ENCODE measurements at regions not wholly inside any gene's neighbourhood (a gene's known extent, or its start where the extent isn't known, plus 50 kb on each side); places are given as distances from the start of the nearest gene placed in this dataset.

DNA sequence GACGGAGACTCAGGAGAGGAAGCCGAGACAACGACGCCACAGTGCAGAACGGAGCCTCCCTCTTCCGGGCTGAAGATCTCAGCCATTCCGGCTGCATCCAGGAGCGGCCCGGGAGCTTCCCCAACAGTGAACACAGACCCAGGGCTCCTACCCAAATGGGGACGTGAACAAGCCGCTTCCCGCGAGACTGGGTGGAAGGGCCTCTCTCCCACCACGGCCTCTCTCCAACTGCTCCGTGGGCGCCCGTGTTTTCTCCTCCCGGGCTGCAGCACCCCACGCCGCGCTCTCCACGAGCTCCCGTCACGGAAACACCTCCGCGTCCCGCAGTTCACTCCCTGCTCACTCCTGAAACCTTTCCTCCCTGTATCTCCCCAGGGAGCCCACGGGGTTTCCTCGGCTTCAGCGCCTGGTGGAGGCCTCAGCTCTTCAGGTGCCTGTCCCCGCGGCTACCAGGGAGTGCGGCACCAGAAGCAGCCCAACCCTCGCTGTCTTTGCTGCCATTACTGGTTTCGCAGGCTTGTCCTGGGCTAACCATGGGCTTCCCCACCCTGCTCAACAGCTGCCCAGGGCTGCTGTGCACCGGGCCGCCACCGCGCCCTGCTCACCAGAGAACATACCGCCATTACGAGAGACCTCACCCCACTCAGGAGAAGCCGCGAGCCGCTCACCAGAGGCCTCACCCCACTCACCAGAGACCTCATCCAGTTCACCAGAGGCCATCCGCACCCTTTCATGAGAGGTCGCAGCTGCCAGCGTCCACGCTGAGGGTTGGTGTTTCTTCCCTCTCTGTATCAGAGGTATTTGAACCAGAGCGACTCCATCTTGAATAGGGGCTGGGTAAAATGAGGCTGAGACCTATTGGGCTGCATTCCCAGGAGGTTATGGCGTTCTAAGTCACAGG, 922.8 kb downstream of the QKI start:
- 94 to 96% methylated on average over 43 to 44 of the region's 50 CpGs for WGBS, 2 experiments (ENCODE audit: insufficient coverage in 2 of 2)
- Histone ChIP-seq H3K9me3 (ENCODE audit: control insufficient read depth, low read length) (no peaks in the 10 kb centered on the region), H3K4me1 (ENCODE audit: control insufficient read depth, insufficient read depth, low read length, poor library complexity, severe bottlenecking) (no peaks in the 10 kb centered on the region), H3K4me3 (ENCODE audit: extremely low read depth, insufficient read depth, low read length, poor library complexity, severe bottlenecking) (no peak overlapping the region), H3K27ac (ENCODE audit: low read depth, low read length, severe bottlenecking) (no peak overlapping the region), H3K36me3 (ENCODE audit: control insufficient read depth, insufficient read depth, low read length) (no peaks in the 10 kb centered on the region)

DNA sequence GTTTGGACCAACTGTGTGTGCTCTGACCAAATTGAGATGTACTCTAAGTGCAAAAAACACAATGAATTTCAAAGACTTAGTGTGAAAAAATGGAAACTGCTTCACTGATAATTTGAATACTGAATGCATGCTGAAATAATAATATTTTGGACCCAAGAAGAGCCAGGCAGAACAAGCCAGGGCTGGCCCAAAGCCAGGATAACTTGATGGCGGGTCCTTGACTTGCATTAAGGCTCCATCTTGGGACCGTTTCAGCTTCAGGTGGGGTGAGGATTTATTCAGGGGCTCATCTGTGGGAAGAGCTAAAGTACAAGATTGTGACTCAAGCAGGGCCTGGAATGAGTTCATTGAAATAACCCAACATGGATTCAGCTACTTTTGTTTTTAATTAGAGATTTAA, 921.9 kb downstream of the QKI start:
- no peaks in the 10 kb centered on the region for H3K36me3 ChIP-seq (ENCODE audit: control insufficient read depth, insufficient read depth, low read length)
- no peaks in the 10 kb centered on the region for H3K4me1 ChIP-seq (ENCODE audit: control insufficient read depth, insufficient read depth, low read length, poor library complexity, severe bottlenecking)
- H3K9me3 ChIP-seq (ENCODE audit: control insufficient read depth, low read length), result no peaks in the 10 kb centered on the region
- H3K4me3 ChIP-seq (ENCODE audit: extremely low read depth, insufficient read depth, low read length, poor library complexity, severe bottlenecking), result no peak overlapping the region
- 100% methylated on average over 1 of the region's 2 CpGs; no CpG with 5 or more reads in 1 of the 2 experiments for whole genome bisulfite sequencing, 2 experiments (ENCODE audit: insufficient coverage in 2 of 2)
- H3K27ac ChIP-seq (ENCODE audit: low read depth, low read length, severe bottlenecking), result no peak overlapping the region

- Histone ChIP-seq H3K27ac (ENCODE audit: low read depth, low read length, severe bottlenecking) (no peak overlapping the region), H3K36me3 (ENCODE audit: control insufficient read depth, insufficient read depth, low read length) (no peaks in the 10 kb centered on the region), H3K9me3 (ENCODE audit: control insufficient read depth, low read length) (no peaks in the 10 kb centered on the region), H3K4me1 (ENCODE audit: control insufficient read depth, insufficient read depth, low read length, poor library complexity, severe bottlenecking) (peaks cover 5% of the 10 kb centered on the region), H3K4me3 (ENCODE audit: extremely low read depth, insufficient read depth, low read length, poor library complexity, severe bottlenecking) (no peak overlapping the region)
- WGBS, 2 experiments (ENCODE audit: insufficient coverage in 2 of 2), result no CpG with 5 or more reads among the region's 2 CpGs
These were observed 916.5 kb downstream of the QKI start for GRCh38 chr6:164331026-164331425.

DNA sequence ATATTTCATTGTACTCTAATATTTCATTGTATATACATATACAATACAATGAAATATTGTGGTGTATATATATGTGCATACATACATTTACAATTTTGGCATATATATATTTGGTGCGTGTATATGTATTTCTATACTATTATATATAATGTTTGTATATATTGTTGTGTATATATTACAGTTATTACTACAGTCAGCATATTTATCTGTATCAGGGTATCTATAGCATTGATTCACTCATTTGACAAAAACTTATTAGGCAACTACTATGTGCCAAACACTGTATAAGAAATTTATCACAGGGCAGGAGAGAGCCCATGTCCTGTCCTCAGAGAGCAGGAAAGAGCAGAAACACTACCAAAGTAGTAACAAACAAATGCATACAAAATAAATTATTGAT, 910.6 kb downstream of the QKI start:
- Histone ChIP-seq H3K27ac (ENCODE audit: low read depth, low read length, severe bottlenecking) (no peak overlapping the region), H3K36me3 (ENCODE audit: control insufficient read depth, insufficient read depth, low read length) (no peaks in the 10 kb centered on the region), H3K4me3 (ENCODE audit: extremely low read depth, insufficient read depth, low read length, poor library complexity, severe bottlenecking) (no peak overlapping the region), H3K9me3 (ENCODE audit: control insufficient read depth, low read length) (no peaks in the 10 kb centered on the region), H3K4me1 (ENCODE audit: control insufficient read depth, insufficient read depth, low read length, poor library complexity, severe bottlenecking) (no peaks in the 10 kb centered on the region)
- no CpG with 5 or more reads among the region's 1 CpG for WGBS, 2 experiments (ENCODE audit: insufficient coverage in 2 of 2)

- Histone ChIP-seq H3K27ac (ENCODE audit: low read depth, low read length, severe bottlenecking) (no peak overlapping the region), H3K36me3 (ENCODE audit: control insufficient read depth, insufficient read depth, low read length) (no peaks in the 10 kb centered on the region), H3K9me3 (ENCODE audit: control insufficient read depth, low read length) (no peaks in the 10 kb centered on the region), H3K4me3 (ENCODE audit: extremely low read depth, insufficient read depth, low read length, poor library complexity, severe bottlenecking) (no peak overlapping the region), H3K4me1 (ENCODE audit: control insufficient read depth, insufficient read depth, low read length, poor library complexity, severe bottlenecking) (no peaks in the 10 kb centered on the region)
- no CpG with 5 or more reads among the region's 4 CpGs for WGBS, 2 experiments (ENCODE audit: insufficient coverage in 2 of 2)
These were observed 908.0 kb downstream of the QKI start for GRCh38 chr6:164322533-164322932.

DNA sequence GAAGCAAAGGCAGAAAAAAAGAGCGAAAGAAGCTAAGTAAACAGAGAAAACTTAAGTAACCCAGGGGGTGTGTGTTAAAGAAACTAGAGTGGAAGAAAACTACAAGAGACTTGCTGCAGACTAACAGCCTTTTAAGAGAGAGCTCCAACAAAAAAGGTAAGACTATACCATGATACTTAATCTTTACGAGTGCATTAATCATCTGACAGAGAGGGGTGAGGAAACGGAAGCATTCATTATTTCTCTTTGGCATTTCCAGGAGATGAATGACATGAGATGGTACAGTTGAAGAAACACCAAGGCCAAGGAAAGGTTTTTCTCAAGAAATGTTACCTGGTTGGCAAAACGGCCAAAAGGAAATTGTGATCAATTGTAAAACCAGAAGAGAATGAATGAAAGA, 906.8 kb downstream of the QKI start:
- no peak overlapping the region for H3K27ac ChIP-seq (ENCODE audit: low read depth, low read length, severe bottlenecking)
- H3K9me3 ChIP-seq (ENCODE audit: control insufficient read depth, low read length), result no peaks in the 10 kb centered on the region
- no peak overlapping the region for H3K4me3 ChIP-seq (ENCODE audit: extremely low read depth, insufficient read depth, low read length, poor library complexity, severe bottlenecking)
- H3K36me3 ChIP-seq (ENCODE audit: control insufficient read depth, insufficient read depth, low read length), result no peaks in the 10 kb centered on the region
- no peaks in the 10 kb centered on the region for H3K4me1 ChIP-seq (ENCODE audit: control insufficient read depth, insufficient read depth, low read length, poor library complexity, severe bottlenecking)
- 84 to 95% methylated on average over 4 of the region's 4 CpGs for WGBS, 2 experiments (ENCODE audit: insufficient coverage in 2 of 2)

- H3K4me3 ChIP-seq (ENCODE audit: extremely low read depth, insufficient read depth, low read length, poor library complexity, severe bottlenecking), result no peak overlapping the region
- no peaks in the 10 kb centered on the region for H3K9me3 ChIP-seq (ENCODE audit: control insufficient read depth, low read length)
- no peak overlapping the region for H3K27ac ChIP-seq (ENCODE audit: low read depth, low read length, severe bottlenecking)
- 100% methylated on average over 1 of the region's 2 CpGs for WGBS, 2 experiments (ENCODE audit: insufficient coverage in 2 of 2)
- H3K4me1 ChIP-seq (ENCODE audit: control insufficient read depth, insufficient read depth, low read length, poor library complexity, severe bottlenecking), result no peaks in the 10 kb centered on the region
- H3K36me3 ChIP-seq (ENCODE audit: control insufficient read depth, insufficient read depth, low read length), result no peaks in the 10 kb centered on the region
These were observed 900.9 kb downstream of the QKI start for GRCh38 chr6:164315376-164315775.

GRCh38 chr6:164308339-164308738, 893.8 kb downstream of the QKI start:
- Histone ChIP-seq H3K4me3 (ENCODE audit: extremely low read depth, insufficient read depth, low read length, poor library complexity, severe bottlenecking) (no peak overlapping the region), H3K9me3 (ENCODE audit: control insufficient read depth, low read length) (no peaks in the 10 kb centered on the region), H3K4me1 (ENCODE audit: control insufficient read depth, insufficient read depth, low read length, poor library complexity, severe bottlenecking) (no peaks in the 10 kb centered on the region), H3K27ac (ENCODE audit: low read depth, low read length, severe bottlenecking) (no peak overlapping the region), H3K36me3 (ENCODE audit: control insufficient read depth, insufficient read depth, low read length) (no peaks in the 10 kb centered on the region)

- Histone ChIP-seq H3K9me3 (ENCODE audit: control insufficient read depth, low read length) (no peaks in the 10 kb centered on the region), H3K27ac (ENCODE audit: low read depth, low read length, severe bottlenecking) (no peak overlapping the region), H3K4me1 (ENCODE audit: control insufficient read depth, insufficient read depth, low read length, poor library complexity, severe bottlenecking) (no peaks in the 10 kb centered on the region), H3K4me3 (ENCODE audit: extremely low read depth, insufficient read depth, low read length, poor library complexity, severe bottlenecking) (no peak overlapping the region), H3K36me3 (ENCODE audit: control insufficient read depth, insufficient read depth, low read length) (no peaks in the 10 kb centered on the region)
- 88 to 92% methylated on average over 4 of the region's 5 CpGs for WGBS, 2 experiments (ENCODE audit: insufficient coverage in 2 of 2)
These were observed 888.8 kb downstream of the QKI start for GRCh38 chr6:164303102-164303964.

GRCh38 chr6:164296411-164296810, 881.9 kb downstream of the QKI start:
- peaks cover 2% of the 10 kb centered on the region for H3K9me3 ChIP-seq (ENCODE audit: control insufficient read depth, low read length)
- WGBS, 2 experiments (ENCODE audit: insufficient coverage in 2 of 2), result 82 to 86% methylated on average over 3 of the region's 4 CpGs
- no peaks in the 10 kb centered on the region for H3K36me3 ChIP-seq (ENCODE audit: control insufficient read depth, insufficient read depth, low read length)
- no peaks in the 10 kb centered on the region for H3K4me1 ChIP-seq (ENCODE audit: control insufficient read depth, insufficient read depth, low read length, poor library complexity, severe bottlenecking)
- H3K4me3 ChIP-seq (ENCODE audit: extremely low read depth, insufficient read depth, low read length, poor library complexity, severe bottlenecking), result no peak overlapping the region
- no peak overlapping the region for H3K27ac ChIP-seq (ENCODE audit: low read depth, low read length, severe bottlenecking)

All from mesodermal cell (in vitro differentiated cells).